Gastrocnemius medialis (tissue), 4 donors: ENCODE measurements at regions not wholly inside any gene's neighbourhood (a gene's known extent, or its start where the extent isn't known, plus 50 kb on each side); places are given as distances from the start of the nearest gene placed in this dataset.

Experiments
- ATAC-seq, 2 donors: fragments of 150-250 bp; one replicate each; pipeline ENCODE4 v1.9.1; 2016
- DNase-seq, 2 donors: peaks; one replicate each; pipeline ENCODE4 v3.0.0-alpha.2; 2019
- H3K27ac ChIP-seq, 4 donors: fragments of 200-600 bp; sonication (generic); 1 replicate in 1 of 4; 2 replicates in 3 of 4; pipeline ENCODE4 v1.5.1; 2016 to 2018; ENCODE audit warnings: mild to moderate bottlenecking in 2 of 4, moderate library complexity in 1 of 4
- H3K27me3 ChIP-seq, 3 donors: fragments of 200-600 bp; sonication (generic) in 2 of 3; 1 replicate in 1 of 3; 2 replicates in 2 of 3; pipeline versions ENCODE4 v1.5.1 to v1.6.0; 2016 to 2019; ENCODE audit warnings: mild to moderate bottlenecking in 1 of 3, moderate library complexity in 1 of 3
- H3K36me3 ChIP-seq, 2 donors: fragments of 200-600 bp; sonication (generic) in 1 of 2; one replicate each; pipeline ENCODE4 v1.5.1; 2017 to 2018
- H3K4me1 ChIP-seq, 2 donors: fragments of 200-600 bp; sonication (generic) in 1 of 2; one replicate each; pipeline ENCODE4 v1.5.1; 2016 to 2017; ENCODE audit warnings: mild to moderate bottlenecking in 2 of 2
- H3K4me3 ChIP-seq, 4 donors: fragments of 200-600 bp; sonication (generic) in 3 of 4; 1 replicate in 1 of 4; 2 replicates in 3 of 4; pipeline ENCODE4 v1.5.1; 2016 to 2019; ENCODE audit warnings: mild to moderate bottlenecking in 2 of 4
- H3K9me3 ChIP-seq, 3 donors: fragments of 200-600 bp; sonication (generic) in 2 of 3; 1 replicate in 1 of 3; 2 replicates in 2 of 3; pipeline ENCODE4 v1.5.1; 2016 to 2019
- CTCF ChIP-seq, 5 experiments: fragments of 450-650 bp in 3 of 5; fragments of 200-600 bp in 2 of 5; sonication (generic) in 2 of 5; IDR thresholded peaks in 4 of 5; conservative IDR thresholded peaks in 1 of 5; 1 replicate in 4 of 5; 2 replicates in 1 of 5; pipeline ENCODE4 v1.5.1; 2016 to 2019; ENCODE audit warnings: antibody characterized with exemption in 5 of 5, mild to moderate bottlenecking in 3 of 5, moderate library complexity in 3 of 5
- POLR2A ChIP-seq, 2 donors: fragments of 450-650 bp; IDR thresholded peaks; one replicate each; pipeline ENCODE4 v1.6.1; 2017; ENCODE audit warnings: antibody characterized with exemption in 2 of 2, mild to moderate bottlenecking in 2 of 2, moderate library complexity in 2 of 2
- in situ Hi-C, 4 donors: fragments of 200-750 bp; cut with MboI; loops; one replicate each; pipeline versions ENCODE4 v1.15.0 to v1.8.0; 2017; ENCODE audit warnings: low sequenced_read_pairs in 4 of 4
- intact Hi-C: fragments of 100-400 bp; cut with DNase I; formaldehyde crosslinking; loops from one replicate; pipeline ENCODE4 v1.15.1; 2023; ENCODE audit warnings: low total_unique reads

DNA sequence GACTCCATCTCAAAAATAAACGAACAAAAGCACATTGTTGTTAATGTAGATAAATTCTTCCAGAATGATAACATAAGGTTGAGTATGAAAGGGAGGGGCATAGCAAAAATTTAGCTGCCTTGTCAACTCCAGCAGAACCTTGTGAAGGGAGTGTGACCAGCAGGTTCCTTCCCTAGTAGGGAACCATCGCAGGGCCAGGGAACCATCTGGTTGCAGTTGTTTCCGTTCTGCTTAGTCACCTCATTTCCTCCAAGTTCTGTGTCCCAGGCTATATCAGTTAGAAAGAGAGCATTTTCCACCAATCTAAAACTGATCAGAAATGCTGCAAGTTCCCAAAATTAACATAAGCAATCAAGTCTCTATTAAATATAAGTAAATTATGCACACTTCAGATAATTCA, 126.7 kb upstream of the BLID start:
- H3K27ac ChIP-seq, result no peak overlapping the region
- H3K9me3 ChIP-seq, result no peaks in the 10 kb centered on the region
- no peak for DNase-seq
- peaks cover 27 to 30% of the 10 kb centered on the region in 2 donors for H3K4me1 ChIP-seq
- intact Hi-C loops (no loop called here), in situ Hi-C loops (no loop called here)
- H3K27me3 ChIP-seq, result no peaks in the 10 kb centered on the region
- peak in 1 of 2 donors; percentile 31 for ATAC-seq
- no peak for TF ChIP-seq POLR2A (IDR thresholded peaks at IDR 0.05)
- TF ChIP-seq CTCF (IDR thresholded peaks at IDR 0.05 in 4 of 5, conservative IDR thresholded peaks at IDR 0.05 in 1 of 5), result no peak
- no peak overlapping the region for H3K4me3 ChIP-seq
- no peaks in the 10 kb centered on the region for H3K36me3 ChIP-seq

- intact Hi-C loops, result no loop called here
- in situ Hi-C loops, result no loop called here
- DNase-seq (no peak), ATAC-seq (no peak)
- no peaks in the 10 kb centered on the region for H3K9me3 ChIP-seq
- no peak overlapping the region for H3K27ac ChIP-seq
- H3K36me3 ChIP-seq, result no peaks in the 10 kb centered on the region
- no peaks in the 10 kb centered on the region for H3K27me3 ChIP-seq
- H3K4me3 ChIP-seq, result no peak overlapping the region
- H3K4me1 ChIP-seq, result peaks cover 18 to 19% of the 10 kb centered on the region in 2 donors
- TF ChIP-seq CTCF (IDR thresholded peaks at IDR 0.05 in 4 of 5, conservative IDR thresholded peaks at IDR 0.05 in 1 of 5) (no peak), POLR2A (IDR thresholded peaks at IDR 0.05) (no peak)
Measured at GRCh38 chr11:122241566-122241965, 125.6 kb upstream of the BLID start.

DNA sequence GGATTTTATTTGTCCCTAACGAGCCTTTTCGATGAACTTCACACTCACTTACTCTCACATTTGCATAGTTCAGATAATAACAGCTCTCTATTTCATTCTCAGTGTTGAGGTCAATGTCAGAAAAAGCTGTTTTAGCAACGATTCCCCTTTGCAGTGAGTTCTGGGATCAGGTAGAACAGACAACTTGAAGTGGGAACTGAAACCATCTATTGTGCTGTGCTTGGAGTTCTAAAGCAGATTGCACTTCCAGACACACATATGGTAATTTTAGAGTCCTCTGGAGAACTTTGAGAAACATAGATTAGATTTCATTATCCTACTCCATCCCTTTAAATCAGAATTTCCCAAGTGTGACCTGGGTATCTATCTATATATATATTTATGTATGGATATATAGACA, 124.6 kb upstream of the BLID start:
- H3K36me3 ChIP-seq, result no peaks in the 10 kb centered on the region
- TF ChIP-seq POLR2A (IDR thresholded peaks at IDR 0.05), result no peak
- TF ChIP-seq CTCF (IDR thresholded peaks at IDR 0.05 in 4 of 5, conservative IDR thresholded peaks at IDR 0.05 in 1 of 5), result no peak
- DNase-seq, result no peak
- no peaks in the 10 kb centered on the region for H3K9me3 ChIP-seq
- H3K4me1 ChIP-seq, result peaks cover 16 to 20% of the 10 kb centered on the region in 2 donors
- ATAC-seq, result no peak
- no peak overlapping the region for H3K4me3 ChIP-seq
- intact Hi-C loops (no loop called here), in situ Hi-C loops (no loop called here)
- H3K27me3 ChIP-seq, result no peaks in the 10 kb centered on the region
- no peak overlapping the region for H3K27ac ChIP-seq

DNA sequence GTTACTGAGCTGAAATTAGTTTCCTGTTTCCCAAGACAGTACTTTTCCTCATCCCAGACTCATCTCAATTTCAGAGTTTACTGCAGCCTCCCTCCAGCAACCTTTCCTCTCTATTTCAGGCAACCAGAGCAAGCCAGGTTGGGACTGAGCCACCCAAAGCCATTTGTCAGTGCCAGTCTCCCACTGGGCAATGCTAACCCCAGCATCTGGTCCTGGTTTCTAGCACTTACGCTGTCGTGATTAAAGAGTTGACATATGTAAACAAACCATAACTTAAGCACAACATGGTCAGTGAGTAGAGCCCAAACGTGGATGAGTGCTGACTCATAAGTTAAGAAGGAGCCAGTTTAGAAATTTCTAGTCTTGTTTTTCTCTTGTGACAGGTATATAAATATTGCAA, 119.6 kb upstream of the BLID start:
- in situ Hi-C loops (no loop called here), intact Hi-C loops (loop anchor here (2.0 kb wide), 1 partner anchor 21 kb away; no protein-coding TSS in a partner anchor)
- Histone ChIP-seq H3K9me3 (no peaks in the 10 kb centered on the region), H3K27ac (peak overlapping the region; percentile 70 to 86 (median 78)), H3K36me3 (no peaks in the 10 kb centered on the region), H3K4me3 (no peak overlapping the region), H3K27me3 (no peaks in the 10 kb centered on the region), H3K4me1 (peaks cover 22 to 28% of the 10 kb centered on the region in 2 donors)
- DNase-seq (peak; percentile 87 to 90), ATAC-seq (peak; percentile 98 to 100)
- TF ChIP-seq POLR2A (IDR thresholded peaks at IDR 0.05), result no peak
- no peak for TF ChIP-seq CTCF (IDR thresholded peaks at IDR 0.05 in 4 of 5, conservative IDR thresholded peaks at IDR 0.05 in 1 of 5)

GRCh38 chr11:122234780-122235179, 118.8 kb upstream of the BLID start:
- in situ Hi-C loops, result no loop called here
- DNase-seq (no peak), ATAC-seq (no peak)
- Histone ChIP-seq H3K9me3 (no peaks in the 10 kb centered on the region), H3K27ac (peak overlapping the region; percentile 70 to 86 (median 78)), H3K36me3 (no peaks in the 10 kb centered on the region), H3K4me3 (no peak overlapping the region), H3K4me1 (peaks cover 22 to 25% of the 10 kb centered on the region in 2 donors), H3K27me3 (no peaks in the 10 kb centered on the region)
- no peak for TF ChIP-seq CTCF (IDR thresholded peaks at IDR 0.05 in 4 of 5, conservative IDR thresholded peaks at IDR 0.05 in 1 of 5)
- no peak for TF ChIP-seq POLR2A (IDR thresholded peaks at IDR 0.05)
- intact Hi-C loops, result loop anchor here (2.0 kb wide), 1 partner anchor 20 kb away; no protein-coding TSS in a partner anchor
